ENCODE measurements at regions not wholly inside any gene's neighbourhood (a gene's known extent, or its start where the extent isn't known, plus 50 kb on each side); places are given as distances from the start of the nearest gene placed in this dataset.

GRCh38 chr7:69516238-69516820 lies 81.9 kb upstream of the AUTS2 start:
- Histone ChIP-seq H3K36me3 (ENCODE audit: control insufficient read depth in 1 of 2, insufficient read depth in 2 of 2, low read depth in 1 of 2, low read length in 2 of 2) (no peaks in the 10 kb centered on the region), H3K79me1 (replicated peaks; ENCODE audit: low read length, poor library complexity, severe bottlenecking) (no peaks in the 10 kb centered on the region), H3K4ac (ENCODE audit: low read depth in 1 of 2, low read length in 2 of 2) (no peak overlapping the region), H4K8ac (ENCODE audit: low read length) (no peak overlapping the region), H2BK12ac (ENCODE audit: low read length in 2 of 2) (no peak overlapping the region), H2AK5ac (ENCODE audit: low read length, severe bottlenecking) (no peak overlapping the region), H3K4me1 (ENCODE audit: control insufficient read depth, insufficient read depth, low read depth, low read length) (no peaks in the 10 kb centered on the region), H3K27ac (ENCODE audit: low read length, poor library complexity, severe bottlenecking) (no peak overlapping the region), H3K14ac (ENCODE audit: low read length in 2 of 2) (no peak overlapping the region), H4K91ac (ENCODE audit: low read length) (no peak overlapping the region), H2BK120ac (ENCODE audit: low read depth, low read length) (no peak overlapping the region), H2AFZ (ENCODE audit: low read depth, low read length) (no peak overlapping the region), H3K4me2 (ENCODE audit: low read length, poor library complexity, severe bottlenecking) (no peak overlapping the region), H3K4me3 (ENCODE audit: insufficient read depth in 1 of 2, low read depth in 1 of 2, low read length in 2 of 2) (no peak overlapping the region), H3K9ac (ENCODE audit: low read length) (no peak overlapping the region), H3K23ac (ENCODE audit: low read length in 2 of 2) (no peak overlapping the region), H2BK15ac (ENCODE audit: low read depth, poor library complexity, severe bottlenecking) (no peak overlapping the region), H3K9me3 (ENCODE audit: control insufficient read depth, low read length) (no peaks in the 10 kb centered on the region), H3K27me3 (ENCODE audit: control insufficient read depth in 1 of 2, insufficient read depth in 1 of 2, low read length in 2 of 2) (peaks cover 6 to 7% of the 10 kb centered on the region in 2 experiments), H3K18ac (ENCODE audit: low read depth in 1 of 2, low read length in 2 of 2) (no peak overlapping the region), H2BK5ac (ENCODE audit: low read depth, low read length, poor library complexity, severe bottlenecking) (no peak overlapping the region)
- 68% methylated on average over 6 of the region's 9 CpGs for WGBS
- DNase-seq, result no peak

DNA sequence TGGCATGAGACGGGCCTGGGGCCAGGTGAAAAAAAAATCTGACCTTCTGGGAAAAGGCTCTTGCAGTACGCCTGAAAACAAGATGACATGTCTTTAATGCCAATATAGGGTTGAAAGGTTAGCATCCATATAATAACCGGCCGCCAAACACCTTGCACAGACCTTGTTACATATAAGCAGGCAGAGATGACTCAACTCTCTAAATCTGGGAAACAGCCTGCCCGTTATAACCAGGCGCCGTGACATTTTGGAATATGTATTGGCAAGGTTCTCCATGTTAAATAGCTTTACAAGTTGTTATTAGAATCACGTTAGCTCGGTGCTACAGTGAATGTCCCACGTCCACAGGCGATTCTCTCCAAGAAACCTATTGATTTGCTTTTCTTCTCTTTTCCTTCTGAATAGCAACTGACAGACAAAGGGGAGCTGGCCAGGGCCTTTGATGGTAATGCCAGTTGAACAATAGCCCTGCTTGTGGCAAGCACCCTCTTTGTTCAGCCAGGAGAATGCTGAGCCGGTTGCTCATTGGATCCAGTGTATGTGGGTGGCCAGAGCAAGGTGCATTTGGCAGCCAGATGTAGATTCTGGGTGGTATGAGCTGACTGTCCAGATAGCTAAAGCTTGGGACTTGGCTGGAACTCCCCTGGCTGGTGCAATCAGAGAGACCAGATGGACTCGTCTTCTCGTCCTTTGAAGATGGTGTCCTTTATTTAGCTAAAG lies 80.1 kb upstream of the AUTS2 start:
- Histone ChIP-seq H3K9me3 (ENCODE audit: control insufficient read depth, low read length) (no peaks in the 10 kb centered on the region), H3K9ac (ENCODE audit: low read length) (no peak overlapping the region), H3K79me1 (replicated peaks; ENCODE audit: low read length, poor library complexity, severe bottlenecking) (no peaks in the 10 kb centered on the region), H3K36me3 (ENCODE audit: control insufficient read depth in 1 of 2, insufficient read depth in 2 of 2, low read depth in 1 of 2, low read length in 2 of 2) (no peaks in the 10 kb centered on the region), H3K27me3 (ENCODE audit: control insufficient read depth in 1 of 2, insufficient read depth in 1 of 2, low read length in 2 of 2) (peaks cover 6 to 7% of the 10 kb centered on the region in 2 experiments), H2AK5ac (ENCODE audit: low read length, severe bottlenecking) (no peak overlapping the region), H3K4me1 (ENCODE audit: control insufficient read depth, insufficient read depth, low read depth, low read length) (no peaks in the 10 kb centered on the region), H2AFZ (ENCODE audit: low read depth, low read length) (no peak overlapping the region), H2BK5ac (ENCODE audit: low read depth, low read length, poor library complexity, severe bottlenecking) (no peak overlapping the region), H4K8ac (ENCODE audit: low read length) (no peak overlapping the region), H4K91ac (ENCODE audit: low read length) (no peak overlapping the region), H2BK15ac (ENCODE audit: low read depth, poor library complexity, severe bottlenecking) (no peak overlapping the region), H3K18ac (ENCODE audit: low read depth in 1 of 2, low read length in 2 of 2) (no peak overlapping the region), H3K4me2 (ENCODE audit: low read length, poor library complexity, severe bottlenecking) (no peak overlapping the region), H3K27ac (ENCODE audit: low read length, poor library complexity, severe bottlenecking) (no peak overlapping the region), H3K4me3 (ENCODE audit: insufficient read depth in 1 of 2, low read depth in 1 of 2, low read length in 2 of 2) (no peak overlapping the region), H3K23ac (ENCODE audit: low read length in 2 of 2) (no peak overlapping the region), H3K4ac (ENCODE audit: low read depth in 1 of 2, low read length in 2 of 2) (no peak overlapping the region), H2BK120ac (ENCODE audit: low read depth, low read length) (no peak overlapping the region), H3K14ac (ENCODE audit: low read length in 2 of 2) (no peak overlapping the region), H2BK12ac (ENCODE audit: low read length in 2 of 2) (no peak overlapping the region)
- WGBS, result 67% methylated on average over 12 of the region's 14 CpGs
- no peak for DNase-seq

DNA sequence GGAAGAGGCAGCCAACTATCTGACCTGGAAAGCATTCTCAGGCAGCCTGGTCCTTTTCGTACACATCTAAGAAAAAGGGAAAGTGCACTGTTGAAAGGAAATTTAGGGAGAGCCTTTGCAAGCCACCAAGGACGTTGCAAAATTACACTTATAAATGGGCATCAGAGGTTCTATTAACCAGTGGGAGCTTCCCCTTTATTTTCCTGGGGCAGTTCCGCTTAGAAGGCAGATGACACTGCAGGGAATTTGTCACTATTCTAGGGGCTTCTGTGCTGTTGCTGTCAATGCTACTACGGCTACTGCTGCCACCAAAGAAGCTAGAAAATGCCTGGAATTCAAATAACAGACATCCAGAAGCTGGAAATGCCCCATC lies 79.6 kb upstream of the AUTS2 start:
- H3K4ac ChIP-seq (ENCODE audit: low read depth in 1 of 2, low read length in 2 of 2), result no peak overlapping the region
- no peak overlapping the region for H3K14ac ChIP-seq (ENCODE audit: low read length in 2 of 2)
- no peak overlapping the region for H3K9ac ChIP-seq (ENCODE audit: low read length)
- peaks cover 6 to 7% of the 10 kb centered on the region in 2 experiments for H3K27me3 ChIP-seq (ENCODE audit: control insufficient read depth in 1 of 2, insufficient read depth in 1 of 2, low read length in 2 of 2)
- no peak overlapping the region for H2BK5ac ChIP-seq (ENCODE audit: low read depth, low read length, poor library complexity, severe bottlenecking)
- H2AK5ac ChIP-seq (ENCODE audit: low read length, severe bottlenecking), result no peak overlapping the region
- H3K4me3 ChIP-seq (ENCODE audit: insufficient read depth in 1 of 2, low read depth in 1 of 2, low read length in 2 of 2), result no peak overlapping the region
- no peak overlapping the region for H3K27ac ChIP-seq (ENCODE audit: low read length, poor library complexity, severe bottlenecking)
- no peak for DNase-seq
- H3K4me2 ChIP-seq (ENCODE audit: low read length, poor library complexity, severe bottlenecking), result no peak overlapping the region
- no peaks in the 10 kb centered on the region for H3K4me1 ChIP-seq (ENCODE audit: control insufficient read depth, insufficient read depth, low read depth, low read length)
- no peak overlapping the region for H3K23ac ChIP-seq (ENCODE audit: low read length in 2 of 2)
- H2AFZ ChIP-seq (ENCODE audit: low read depth, low read length), result no peak overlapping the region
- no peak overlapping the region for H3K18ac ChIP-seq (ENCODE audit: low read depth in 1 of 2, low read length in 2 of 2)
- H2BK15ac ChIP-seq (ENCODE audit: low read depth, poor library complexity, severe bottlenecking), result no peak overlapping the region
- no peak overlapping the region for H2BK120ac ChIP-seq (ENCODE audit: low read depth, low read length)
- H4K91ac ChIP-seq (ENCODE audit: low read length), result no peak overlapping the region
- no peaks in the 10 kb centered on the region for H3K9me3 ChIP-seq (ENCODE audit: control insufficient read depth, low read length)
- no peak overlapping the region for H4K8ac ChIP-seq (ENCODE audit: low read length)
- 21% methylated on average over 4 of the region's 4 CpGs for WGBS
- no peak overlapping the region for H2BK12ac ChIP-seq (ENCODE audit: low read length in 2 of 2)
- H3K79me1 ChIP-seq (replicated peaks; ENCODE audit: low read length, poor library complexity, severe bottlenecking), result no peaks in the 10 kb centered on the region
- no peaks in the 10 kb centered on the region for H3K36me3 ChIP-seq (ENCODE audit: control insufficient read depth in 1 of 2, insufficient read depth in 2 of 2, low read depth in 1 of 2, low read length in 2 of 2)

- Histone ChIP-seq H3K27me3 (ENCODE audit: control insufficient read depth in 1 of 2, insufficient read depth in 1 of 2, low read length in 2 of 2) (peaks cover 5 to 10% of the 10 kb centered on the region in 2 experiments), H2AFZ (ENCODE audit: low read depth, low read length) (no peak overlapping the region), H2BK5ac (ENCODE audit: low read depth, low read length, poor library complexity, severe bottlenecking) (no peak overlapping the region), H3K4me3 (ENCODE audit: insufficient read depth in 1 of 2, low read depth in 1 of 2, low read length in 2 of 2) (no peak overlapping the region), H3K23ac (ENCODE audit: low read length in 2 of 2) (no peak overlapping the region), H2BK15ac (ENCODE audit: low read depth, poor library complexity, severe bottlenecking) (no peak overlapping the region), H3K4ac (ENCODE audit: low read depth in 1 of 2, low read length in 2 of 2) (no peak overlapping the region), H3K9ac (ENCODE audit: low read length) (no peak overlapping the region), H4K91ac (ENCODE audit: low read length) (no peak overlapping the region), H3K14ac (ENCODE audit: low read length in 2 of 2) (no peak overlapping the region), H2BK12ac (ENCODE audit: low read length in 2 of 2) (no peak overlapping the region), H2AK5ac (ENCODE audit: low read length, severe bottlenecking) (no peak overlapping the region), H3K18ac (ENCODE audit: low read depth in 1 of 2, low read length in 2 of 2) (no peak overlapping the region), H3K4me2 (ENCODE audit: low read length, poor library complexity, severe bottlenecking) (no peak overlapping the region), H3K79me1 (replicated peaks; ENCODE audit: low read length, poor library complexity, severe bottlenecking) (no peaks in the 10 kb centered on the region), H3K9me3 (ENCODE audit: control insufficient read depth, low read length) (peaks cover 5% of the 10 kb centered on the region), H3K36me3 (ENCODE audit: control insufficient read depth in 1 of 2, insufficient read depth in 2 of 2, low read depth in 1 of 2, low read length in 2 of 2) (no peaks in the 10 kb centered on the region), H4K8ac (ENCODE audit: low read length) (no peak overlapping the region), H3K27ac (ENCODE audit: low read length, poor library complexity, severe bottlenecking) (no peak overlapping the region), H3K4me1 (ENCODE audit: control insufficient read depth, insufficient read depth, low read depth, low read length) (no peaks in the 10 kb centered on the region), H2BK120ac (ENCODE audit: low read depth, low read length) (no peak overlapping the region)
- 54% methylated on average over 5 of the region's 5 CpGs for WGBS
- no peak for DNase-seq
Observed at GRCh38 chr7:69526570-69526969, 71.7 kb upstream of the AUTS2 start.
